ENCODE measurements at regions not wholly inside any gene's neighbourhood (a gene's known extent, or its start where the extent isn't known, plus 50 kb on each side); places are given as distances from the start of the nearest gene placed in this dataset.
"Not testable (repeated sequence)": the region's sequence is repeated elsewhere in the genome, so short reads cannot be mapped to it uniquely, and the experiment has no call there.

DNA sequence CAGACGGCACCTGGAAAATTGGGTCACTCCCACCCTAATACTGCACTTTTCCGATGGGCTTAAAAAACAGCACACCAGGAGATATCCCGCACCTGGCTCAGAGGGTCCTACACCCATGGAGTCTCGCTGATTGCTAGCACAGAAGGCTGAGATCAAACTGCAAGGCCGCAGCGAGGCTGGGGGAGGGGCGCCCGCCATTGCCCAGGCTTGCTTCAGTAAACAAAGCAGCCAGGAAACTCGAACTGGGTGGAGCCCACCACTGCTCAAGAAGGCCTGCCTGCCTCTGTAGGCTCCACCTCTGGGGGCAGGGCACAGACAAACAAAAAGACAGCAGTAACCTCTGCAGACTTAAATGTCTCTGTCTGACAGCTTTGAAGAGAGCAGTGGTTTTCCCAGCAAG lies 830.2 kb upstream of the GYPC start:
- not testable (repeated sequence) for TF ChIP-seq EZH2 (IDR thresholded peaks at IDR 0.05; ENCODE audit: borderline replicate concordance, low read length)
- TF ChIP-seq, protein P1, sequence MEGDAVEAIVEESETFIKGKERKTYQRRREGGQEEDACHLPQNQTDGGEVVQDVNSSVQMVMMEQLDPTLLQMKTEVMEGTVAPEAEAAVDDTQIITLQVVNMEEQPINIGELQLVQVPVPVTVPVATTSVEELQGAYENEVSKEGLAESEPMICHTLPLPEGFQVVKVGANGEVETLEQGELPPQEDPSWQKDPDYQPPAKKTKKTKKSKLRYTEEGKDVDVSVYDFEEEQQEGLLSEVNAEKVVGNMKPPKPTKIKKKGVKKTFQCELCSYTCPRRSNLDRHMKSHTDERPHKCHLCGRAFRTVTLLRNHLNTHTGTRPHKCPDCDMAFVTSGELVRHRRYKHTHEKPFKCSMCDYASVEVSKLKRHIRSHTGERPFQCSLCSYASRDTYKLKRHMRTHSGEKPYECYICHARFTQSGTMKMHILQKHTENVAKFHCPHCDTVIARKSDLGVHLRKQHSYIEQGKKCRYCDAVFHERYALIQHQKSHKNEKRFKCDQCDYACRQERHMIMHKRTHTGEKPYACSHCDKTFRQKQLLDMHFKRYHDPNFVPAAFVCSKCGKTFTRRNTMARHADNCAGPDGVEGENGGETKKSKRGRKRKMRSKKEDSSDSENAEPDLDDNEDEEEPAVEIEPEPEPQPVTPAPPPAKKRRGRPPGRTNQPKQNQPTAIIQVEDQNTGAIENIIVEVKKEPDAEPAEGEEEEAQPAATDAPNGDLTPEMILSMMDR (conservative IDR thresholded peaks at IDR 0.05 in 1 of 2, IDR thresholded peaks at IDR 0.05 in 1 of 2; ENCODE audit: extremely low read depth in 1 of 2, insufficient read depth in 1 of 2, low read depth in 1 of 2, low read length in 2 of 2): not testable (repeated sequence)
